MM.1S (cell line): ENCODE measurements at regions not wholly inside any gene's neighbourhood (a gene's known extent, or its start where the extent isn't known, plus 50 kb on each side); places are given as distances from the start of the nearest gene placed in this dataset.

Experiments
- DNase-seq: peaks from one replicate; pipeline ENCODE4 v3.0.0-alpha.2; 2015
- H2AFZ ChIP-seq: fragments of 300-600 bp; sonication (generic); 2 replicates; pipeline ENCODE4 v1.6.0; 2016; ENCODE audit warnings: antibody characterized with exemption, low read length
- H3F3A ChIP-seq: fragments of 300-600 bp; sonication (generic); 2 replicates; pipeline ENCODE4 v1.6.1; 2016; ENCODE audit warnings: mild to moderate bottlenecking, antibody characterized with exemption, low read length, moderate library complexity, mixed read lengths; ENCODE audit not compliant: insufficient read depth
- H3K27ac ChIP-seq: fragments of 300-600 bp; sonication (generic); 2 replicates; pipeline ENCODE4 v1.5.1; 2016; ENCODE audit warnings: mild to moderate bottlenecking, low read length
- H3K27me3 ChIP-seq: fragments of 300-600 bp; sonication (generic); replicated peaks from 2 replicates; pipeline ENCODE4 v1.6.0; 2016; ENCODE audit warnings: low read length; ENCODE audit not compliant: insufficient read depth
- H3K36me3 ChIP-seq: fragments of 300-600 bp; sonication (generic); replicated peaks from 2 replicates; pipeline ENCODE4 v1.6.1; 2016; ENCODE audit warnings: mild to moderate bottlenecking, low read length, mixed read lengths; ENCODE audit not compliant: insufficient read depth
- H3K4me1 ChIP-seq: fragments of 300-600 bp; sonication (generic); 2 replicates; pipeline ENCODE4 v1.6.1; 2016; ENCODE audit warnings: low read length, mixed read lengths
- H3K4me2 ChIP-seq: fragments of 300-600 bp; sonication (generic); 2 replicates; pipeline ENCODE4 v1.6.0; 2016; ENCODE audit warnings: low read depth, low read length
- H3K4me3 ChIP-seq: fragments of 300-600 bp; sonication (generic); 2 replicates; pipeline ENCODE4 v1.5.1; 2016; ENCODE audit warnings: low read length, mixed read lengths
- H3K79me2 ChIP-seq: fragments of 300-600 bp; sonication (generic); 2 replicates; pipeline ENCODE4 v1.6.1; 2016; ENCODE audit warnings: mixed run types, low read length, mixed read lengths
- H3K9ac ChIP-seq: fragments of 300-600 bp; sonication (generic); 2 replicates; pipeline ENCODE4 v1.6.1; 2016; ENCODE audit warnings: low read length, mixed read lengths
- H3K9me2 ChIP-seq: fragments of 300-600 bp; sonication (generic); replicated peaks from 2 replicates; pipeline ENCODE4 v1.6.1; 2016; ENCODE audit warnings: mild to moderate bottlenecking, low read length, mixed read lengths; ENCODE audit not compliant: insufficient read depth
- H3K9me3 ChIP-seq: fragments of 300-600 bp; sonication (generic); replicated peaks from 2 replicates; pipeline ENCODE4 v1.6.1; 2016; ENCODE audit warnings: mild to moderate bottlenecking, low read length, mixed read lengths; ENCODE audit not compliant: insufficient read depth
- H4K20me1 ChIP-seq: fragments of 300-600 bp; sonication (generic); 2 replicates; pipeline ENCODE4 v1.6.1; 2016; ENCODE audit warnings: mild to moderate bottlenecking, low read length, moderate library complexity, mixed read lengths; ENCODE audit not compliant: insufficient read depth
- EZH2 ChIP-seq: fragments of 300-600 bp; sonication (generic); optimal IDR thresholded peaks from 2 replicates; pipeline ENCODE3; 2017; ENCODE audit warnings: low read depth, mild to moderate bottlenecking, antibody characterized with exemption, low read length, mixed read lengths
- EZH2phosphoT487 ChIP-seq: fragments of 300-600 bp; sonication (generic); IDR thresholded peaks from 2 replicates; pipeline ENCODE4 v1.6.1; 2018; ENCODE audit warnings: antibody characterized with exemption, low read length
- TF ChIP-seq, protein P1 (sequence below): fragments of 300-600 bp; sonication (generic); IDR thresholded peaks from 2 replicates; pipeline ENCODE4 v1.5.1; 2016; ENCODE audit warnings: antibody characterized with exemption, low read length, mixed read lengths

DNA sequence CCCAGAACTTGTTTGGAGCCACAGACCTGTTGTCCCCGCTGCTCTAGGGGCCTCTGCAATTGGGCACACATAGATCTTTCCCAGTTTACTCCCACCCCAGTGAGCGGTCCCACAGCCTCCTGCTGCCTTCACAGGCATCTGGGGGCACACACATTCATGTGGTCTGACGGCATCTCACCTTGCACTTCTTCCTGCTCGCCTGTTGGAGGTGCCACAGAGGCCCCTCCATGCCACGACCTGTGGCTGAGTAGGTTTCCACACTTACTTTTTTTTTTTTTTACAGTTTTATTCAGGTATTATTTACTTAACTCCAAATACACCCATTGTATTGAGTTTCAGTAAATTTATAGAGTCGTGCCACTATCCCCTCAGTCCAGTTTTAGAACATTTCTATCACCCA, 68.9 kb upstream of the SEPTIN5 start:
- Histone ChIP-seq H3K27me3 (0 out of 2 replicates have a peak, but pooled peaks cover 8% of the 10 kb centered on the region), H3K9me3 (no peaks in the 10 kb centered on the region), H4K20me1 (no peaks in the 10 kb centered on the region), H3K4me2 (no peak overlapping the region), H3K27ac (no peak overlapping the region), H2AFZ (no peak overlapping the region), H3K79me2 (no peaks in the 10 kb centered on the region), H3K36me3 (no peaks in the 10 kb centered on the region), H3K4me1 (no peaks in the 10 kb centered on the region), H3K9me2 (no peaks in the 10 kb centered on the region), H3K4me3 (no peak overlapping the region), H3F3A (no peaks in the 10 kb centered on the region), H3K9ac (no peak overlapping the region)
- TF ChIP-seq EZH2: no peak
- TF ChIP-seq, protein P1, sequence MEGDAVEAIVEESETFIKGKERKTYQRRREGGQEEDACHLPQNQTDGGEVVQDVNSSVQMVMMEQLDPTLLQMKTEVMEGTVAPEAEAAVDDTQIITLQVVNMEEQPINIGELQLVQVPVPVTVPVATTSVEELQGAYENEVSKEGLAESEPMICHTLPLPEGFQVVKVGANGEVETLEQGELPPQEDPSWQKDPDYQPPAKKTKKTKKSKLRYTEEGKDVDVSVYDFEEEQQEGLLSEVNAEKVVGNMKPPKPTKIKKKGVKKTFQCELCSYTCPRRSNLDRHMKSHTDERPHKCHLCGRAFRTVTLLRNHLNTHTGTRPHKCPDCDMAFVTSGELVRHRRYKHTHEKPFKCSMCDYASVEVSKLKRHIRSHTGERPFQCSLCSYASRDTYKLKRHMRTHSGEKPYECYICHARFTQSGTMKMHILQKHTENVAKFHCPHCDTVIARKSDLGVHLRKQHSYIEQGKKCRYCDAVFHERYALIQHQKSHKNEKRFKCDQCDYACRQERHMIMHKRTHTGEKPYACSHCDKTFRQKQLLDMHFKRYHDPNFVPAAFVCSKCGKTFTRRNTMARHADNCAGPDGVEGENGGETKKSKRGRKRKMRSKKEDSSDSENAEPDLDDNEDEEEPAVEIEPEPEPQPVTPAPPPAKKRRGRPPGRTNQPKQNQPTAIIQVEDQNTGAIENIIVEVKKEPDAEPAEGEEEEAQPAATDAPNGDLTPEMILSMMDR: no peak
- TF ChIP-seq EZH2phosphoT487: no peak
- no peak for DNase-seq

DNA sequence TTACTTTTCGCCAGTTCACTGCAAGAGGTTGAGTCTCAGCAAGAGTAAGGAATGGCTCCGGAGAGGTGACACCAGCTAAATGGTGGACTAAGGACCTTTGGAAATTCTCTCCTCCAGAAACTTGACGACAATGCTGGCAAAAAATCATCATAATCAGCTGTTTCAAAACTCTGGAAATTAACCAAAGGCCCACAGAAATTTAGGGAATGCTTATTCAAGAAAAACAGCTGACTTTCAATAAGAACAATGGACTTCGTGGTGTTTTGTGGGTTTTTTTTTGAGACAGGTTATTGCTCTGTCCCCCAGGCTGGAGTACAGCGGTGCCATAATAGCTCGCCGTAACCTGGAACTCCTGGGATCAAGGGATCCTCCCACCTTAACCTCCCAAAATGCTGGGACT, 68.4 kb upstream of the SEPTIN5 start:
- no peaks in the 10 kb centered on the region for H3K9me3 ChIP-seq
- H3K27ac ChIP-seq: no peak overlapping the region
- no peak overlapping the region for H2AFZ ChIP-seq
- no peaks in the 10 kb centered on the region for H4K20me1 ChIP-seq
- no peaks in the 10 kb centered on the region for H3K9me2 ChIP-seq
- TF ChIP-seq EZH2: no peak
- TF ChIP-seq, protein P1: no peak
- H3F3A ChIP-seq: no peaks in the 10 kb centered on the region
- H3K79me2 ChIP-seq: no peaks in the 10 kb centered on the region
- H3K4me2 ChIP-seq: no peak overlapping the region
- no peak overlapping the region for H3K4me3 ChIP-seq
- H3K36me3 ChIP-seq: no peaks in the 10 kb centered on the region
- 0 out of 2 replicates have a peak, but pooled peaks cover 6% of the 10 kb centered on the region for H3K27me3 ChIP-seq
- no peak for DNase-seq
- no peaks in the 10 kb centered on the region for H3K4me1 ChIP-seq
- no peak overlapping the region for H3K9ac ChIP-seq

DNA sequence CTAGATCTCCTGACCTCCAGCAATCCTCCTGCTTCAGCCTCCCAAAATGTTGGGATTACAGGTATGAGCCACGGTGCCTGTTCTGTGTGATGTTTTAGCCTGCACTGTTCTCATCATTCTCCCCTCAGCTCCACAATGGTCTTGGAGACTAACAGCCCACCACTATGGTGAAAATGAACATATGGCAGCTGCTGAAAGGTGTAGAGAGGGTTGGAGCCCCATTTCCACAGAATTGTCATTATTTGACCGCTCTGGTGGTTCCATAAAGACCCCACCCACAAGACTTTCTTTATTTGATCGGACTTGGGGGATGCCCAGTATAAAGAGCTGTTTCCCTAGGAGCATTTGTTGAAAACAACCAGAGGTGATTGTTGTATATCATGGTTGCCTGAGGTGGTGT, 67.9 kb upstream of the SEPTIN5 start:
- H3K4me2 ChIP-seq: no peak overlapping the region
- no peak for DNase-seq
- no peak overlapping the region for H3K27ac ChIP-seq
- no peaks in the 10 kb centered on the region for H3K79me2 ChIP-seq
- H3K9ac ChIP-seq: no peak overlapping the region
- no peak overlapping the region for H2AFZ ChIP-seq
- H3K4me3 ChIP-seq: no peak overlapping the region
- H3K9me2 ChIP-seq: no peaks in the 10 kb centered on the region
- H3K27me3 ChIP-seq: 0 out of 2 replicates have a peak, but pooled peaks cover 3% of the 10 kb centered on the region
- no peaks in the 10 kb centered on the region for H3K4me1 ChIP-seq
- no peaks in the 10 kb centered on the region for H3K9me3 ChIP-seq
- TF ChIP-seq, protein P1: no peak
- no peak for TF ChIP-seq EZH2
- no peak for TF ChIP-seq EZH2phosphoT487
- no peaks in the 10 kb centered on the region for H3F3A ChIP-seq
- no peaks in the 10 kb centered on the region for H4K20me1 ChIP-seq
- no peaks in the 10 kb centered on the region for H3K36me3 ChIP-seq
